HPDE6-E6E7 (cell line): ENCODE measurements at regions not wholly inside any gene's neighbourhood (a gene's known extent, or its start where the extent isn't known, plus 50 kb on each side); places are given as distances from the start of the nearest gene placed in this dataset.

ENCODE experiments used
- DNase-seq: peaks from one replicate; pipeline ENCODE4 v3.0.0; 2011; ENCODE audit warnings: missing footprints; ENCODE audit errors: extremely low spot score

GRCh38 chr2:133941666-133942065 is 312.2 kb upstream of the MGAT5 start:
- DNase-seq, result no peak

GRCh38 chr2:133942398-133942797 is 311.5 kb upstream of the MGAT5 start:
- DNase-seq, result no peak

GRCh38 chr2:133943108-133943507 is 310.8 kb upstream of the MGAT5 start:
- no peak for DNase-seq

GRCh38 chr2:133945089-133945488 is 308.8 kb upstream of the MGAT5 start:
- DNase-seq, result no peak

GRCh38 chr2:133947057-133947456 is 306.8 kb upstream of the MGAT5 start:
- DNase-seq, result no peak

- DNase-seq, result no peak
Observed at GRCh38 chr2:133948610-133949290, 305.1 kb upstream of the MGAT5 start.

GRCh38 chr2:133949595-133949994 is 304.3 kb upstream of the MGAT5 start:
- DNase-seq, result no peak

- no peak for DNase-seq
Observed at GRCh38 chr2:133951209-133951608, 302.7 kb upstream of the MGAT5 start.

- no peak for DNase-seq
Observed at GRCh38 chr2:133952420-133952819, 301.5 kb upstream of the MGAT5 start.

- no peak for DNase-seq
Observed at GRCh38 chr2:133952896-133953295, 301.0 kb upstream of the MGAT5 start.

- no peak for DNase-seq
Observed at GRCh38 chr2:133953524-133953923, 300.3 kb upstream of the MGAT5 start.

- no peak for DNase-seq
Observed at GRCh38 chr2:133954636-133955035, 299.2 kb upstream of the MGAT5 start.

- DNase-seq, result no peak
Observed at GRCh38 chr2:133955169-133955568, 298.7 kb upstream of the MGAT5 start.

GRCh38 chr2:133956434-133956935 is 297.4 kb upstream of the MGAT5 start:
- no peak for DNase-seq

- no peak for DNase-seq
Observed at GRCh38 chr2:133957724-133958480, 296.0 kb upstream of the MGAT5 start.

- no peak for DNase-seq
Observed at GRCh38 chr2:133959066-133959465, 294.8 kb upstream of the MGAT5 start.

GRCh38 chr2:133966720-133967304 is 287.1 kb upstream of the MGAT5 start:
- no peak for DNase-seq

- DNase-seq, result no peak
Observed at GRCh38 chr2:133967326-133967725, 286.5 kb upstream of the MGAT5 start.

- DNase-seq, result no peak
Observed at GRCh38 chr2:133968446-133968845, 285.4 kb upstream of the MGAT5 start.

- no peak for DNase-seq
Observed at GRCh38 chr2:133970641-133971040, 283.2 kb upstream of the MGAT5 start.

GRCh38 chr2:133972297-133972696 is 281.6 kb upstream of the MGAT5 start:
- no peak for DNase-seq

GRCh38 chr2:133972786-133973185 is 281.1 kb upstream of the MGAT5 start:
- DNase-seq, result no peak

- no peak for DNase-seq
Observed at GRCh38 chr2:133974353-133974752, 279.5 kb upstream of the MGAT5 start.
